HFFc6 (cell line): ENCODE measurements at regions not wholly inside any gene's neighbourhood (a gene's known extent, or its start where the extent isn't known, plus 50 kb on each side); places are given as distances from the start of the nearest gene placed in this dataset.

Source experiments
- DNase-seq: peaks from one replicate; pipeline ENCODE4 v3.0.0-alpha.2; 2018
- H3K27ac Mint-ChIP-seq: 2 replicates; pipeline ENCODE4 v1.8.0; 2020; ENCODE audit warnings: mild to moderate bottlenecking, mixed read lengths
- H3K27me3 Mint-ChIP-seq: 2 replicates; pipeline ENCODE4 v1.8.0; 2021; ENCODE audit warnings: mild to moderate bottlenecking, moderate library complexity, mixed read lengths; ENCODE audit not compliant: insufficient read depth
- H3K36me3 Mint-ChIP-seq: 2 replicates; pipeline ENCODE4 v1.8.0; 2021; ENCODE audit warnings: low read depth, mixed read lengths
- H3K4me1 Mint-ChIP-seq: 2 replicates; pipeline ENCODE4 v1.8.0; 2020; ENCODE audit warnings: low read depth, mixed read lengths
- H3K4me3 Mint-ChIP-seq: 2 replicates; pipeline ENCODE4 v1.8.0; 2020; ENCODE audit warnings: mild to moderate bottlenecking, moderate library complexity, mixed read lengths
- H3K9me3 Mint-ChIP-seq: 2 replicates; pipeline ENCODE4 v1.8.0; 2020; ENCODE audit warnings: mild to moderate bottlenecking, mixed read lengths
- CTCF ChIP-seq: fragments of 200-600 bp; sonication (generic); IDR thresholded peaks from 2 replicates; pipeline ENCODE4 v1.5.0; 2021; ENCODE audit warnings: antibody characterized with exemption, mild to moderate bottlenecking

- H3K9me3 Mint-ChIP-seq: no peaks in the 10 kb centered on the region
- no peak overlapping the region for H3K4me3 Mint-ChIP-seq
- no peak for TF ChIP-seq CTCF
- H3K36me3 Mint-ChIP-seq: no peaks in the 10 kb centered on the region
- DNase-seq: no peak
- H3K27me3 Mint-ChIP-seq: no peaks in the 10 kb centered on the region; the same call in 1 of the 2 replicates
- peak overlapping the region; percentile 15 for H3K27ac Mint-ChIP-seq
- H3K4me1 Mint-ChIP-seq: peaks cover 61% of the 10 kb centered on the region
These were observed 179.1 kb downstream of the ZFP36L2 start for GRCh38 chr2:43047187-43047780.

GRCh38 chr2:43045866-43046265 is 180.5 kb downstream of the ZFP36L2 start:
- H3K36me3 Mint-ChIP-seq: no peaks in the 10 kb centered on the region
- H3K4me1 Mint-ChIP-seq: peaks cover 60% of the 10 kb centered on the region
- no peaks in the 10 kb centered on the region; the same call in 1 of the 2 replicates for H3K27me3 Mint-ChIP-seq
- peak overlapping the region; percentile 72 for H3K27ac Mint-ChIP-seq
- no peak for TF ChIP-seq CTCF
- no peaks in the 10 kb centered on the region for H3K9me3 Mint-ChIP-seq
- DNase-seq: no peak
- no peak overlapping the region for H3K4me3 Mint-ChIP-seq

- Mint-ChIP-seq H3K27ac (no peak overlapping the region), H3K27me3 (no peaks in the 10 kb centered on the region), H3K4me1 (peaks cover 70% of the 10 kb centered on the region), H3K9me3 (no peaks in the 10 kb centered on the region), H3K4me3 (no peak overlapping the region), H3K36me3 (no peaks in the 10 kb centered on the region)
- TF ChIP-seq CTCF: no peak
- no peak for DNase-seq
These were observed 182.2 kb downstream of the ZFP36L2 start for GRCh38 chr2:43044093-43044681.

GRCh38 chr2:43043553-43043870 is 182.9 kb downstream of the ZFP36L2 start:
- no peak for TF ChIP-seq CTCF
- Mint-ChIP-seq H3K4me1 (peaks cover 77% of the 10 kb centered on the region), H3K9me3 (no peaks in the 10 kb centered on the region), H3K27me3 (no peaks in the 10 kb centered on the region), H3K36me3 (no peaks in the 10 kb centered on the region), H3K4me3 (no peak overlapping the region), H3K27ac (no peak overlapping the region; the same call in 1 of the 2 replicates)
- DNase-seq: no peak

- H3K27me3 Mint-ChIP-seq: no peaks in the 10 kb centered on the region
- peak overlapping the region; percentile 88 for H3K27ac Mint-ChIP-seq
- no peaks in the 10 kb centered on the region for H3K9me3 Mint-ChIP-seq
- H3K36me3 Mint-ChIP-seq: no peaks in the 10 kb centered on the region
- peak overlapping the region; percentile 24 for H3K4me3 Mint-ChIP-seq
- DNase-seq: peak; percentile 85
- peaks cover 75% of the 10 kb centered on the region for H3K4me1 Mint-ChIP-seq
- no peak for TF ChIP-seq CTCF
These were observed 184.6 kb downstream of the ZFP36L2 start for GRCh38 chr2:43041661-43042360.
